ENCODE measurements at regions not wholly inside any gene's neighbourhood (a gene's known extent, or its start where the extent isn't known, plus 50 kb on each side); places are given as distances from the start of the nearest gene placed in this dataset.

DNA sequence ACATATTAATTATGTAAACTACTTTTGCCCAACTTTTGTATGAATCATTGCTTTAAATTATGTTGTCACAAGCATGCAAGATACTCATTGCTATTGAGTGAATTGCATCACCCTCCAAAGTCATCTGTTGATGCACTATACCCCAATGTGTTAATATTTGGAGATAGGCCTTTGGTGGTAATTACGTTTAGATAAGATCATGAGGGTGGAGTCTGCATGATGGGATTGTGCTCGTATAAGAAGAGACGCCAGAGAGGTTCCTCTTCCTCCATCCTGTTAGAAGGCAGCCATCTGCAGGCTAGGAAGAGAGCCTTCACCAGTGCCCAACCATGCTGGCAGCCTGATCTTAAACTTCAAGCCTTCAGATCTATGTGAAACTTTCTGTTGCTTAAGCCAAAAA, 95.3 kb upstream of the MAGI2 start:
- H3K36me3 ChIP-seq (ENCODE audit: control insufficient read depth, insufficient read depth, low read length): no peaks in the 10 kb centered on the region
- H3K9me3 ChIP-seq (ENCODE audit: control insufficient read depth in 2 of 2, low read length in 2 of 2): no peaks in the 10 kb centered on the region
- H3K4me1 ChIP-seq (ENCODE audit: control insufficient read depth, insufficient read depth, low read length, poor library complexity, severe bottlenecking): no peaks in the 10 kb centered on the region
- no peaks in the 10 kb centered on the region for H3K27me3 Mint-ChIP-seq
- no peaks in the 10 kb centered on the region for H3K27me3 ChIP-seq (ENCODE audit: control insufficient read depth, insufficient read depth, low read length)
- ATAC-seq (ENCODE audit: low read depth in 2 of 2) (no peak), DNase-seq (no peak)
- no peaks in the 10 kb centered on the region for H3K4me1 Mint-ChIP-seq
- no peak overlapping the region for H3K27ac ChIP-seq (ENCODE audit: insufficient read depth, low read length, poor library complexity, severe bottlenecking)
- no peaks in the 10 kb centered on the region for H3K36me3 Mint-ChIP-seq
- H3K4me3 Mint-ChIP-seq: no peak overlapping the region
- H3K27ac Mint-ChIP-seq: no peak overlapping the region
- no peak overlapping the region for H3K4me3 ChIP-seq (ENCODE audit: low read depth, low read length)
- H3K9me3 Mint-ChIP-seq: peaks cover 0 to 17% (median 1%) of the 10 kb centered on the region in 7 donors

DNA sequence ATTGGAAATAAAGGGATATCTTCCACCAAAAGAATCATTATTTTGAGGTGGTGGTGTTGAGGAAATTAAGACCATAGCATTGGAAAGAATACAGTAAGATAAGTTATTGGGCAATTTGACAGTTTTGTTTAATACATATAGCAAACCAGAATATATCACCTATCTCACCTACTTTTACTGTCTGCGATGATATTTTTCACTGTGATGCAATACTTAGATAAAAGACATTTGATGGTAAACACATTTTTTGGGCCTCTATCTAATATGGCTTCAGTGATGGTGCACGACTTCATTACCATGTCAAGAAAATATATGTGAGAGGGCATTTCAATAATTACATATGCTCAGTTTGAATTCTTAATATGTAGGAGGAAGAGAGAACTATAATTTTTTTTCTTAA, 93.7 kb upstream of the MAGI2 start:
- peaks cover 0 to 18% (median 2%) of the 10 kb centered on the region in 7 donors for H3K9me3 Mint-ChIP-seq
- no peak overlapping the region for H3K4me3 Mint-ChIP-seq
- Histone ChIP-seq H3K4me3 (ENCODE audit: low read depth, low read length) (no peak overlapping the region), H3K36me3 (ENCODE audit: control insufficient read depth, insufficient read depth, low read length) (no peaks in the 10 kb centered on the region), H3K27me3 (ENCODE audit: control insufficient read depth, insufficient read depth, low read length) (no peaks in the 10 kb centered on the region), H3K4me1 (ENCODE audit: control insufficient read depth, insufficient read depth, low read length, poor library complexity, severe bottlenecking) (no peaks in the 10 kb centered on the region), H3K9me3 (ENCODE audit: control insufficient read depth in 2 of 2, low read length in 2 of 2) (no peaks in the 10 kb centered on the region), H3K27ac (ENCODE audit: insufficient read depth, low read length, poor library complexity, severe bottlenecking) (no peak overlapping the region)
- no peaks in the 10 kb centered on the region for H3K36me3 Mint-ChIP-seq
- H3K27ac Mint-ChIP-seq: no peak overlapping the region
- DNase-seq: no peak
- no peaks in the 10 kb centered on the region for H3K27me3 Mint-ChIP-seq
- ATAC-seq (ENCODE audit: low read depth in 2 of 2): no peak
- no peaks in the 10 kb centered on the region for H3K4me1 Mint-ChIP-seq

DNA sequence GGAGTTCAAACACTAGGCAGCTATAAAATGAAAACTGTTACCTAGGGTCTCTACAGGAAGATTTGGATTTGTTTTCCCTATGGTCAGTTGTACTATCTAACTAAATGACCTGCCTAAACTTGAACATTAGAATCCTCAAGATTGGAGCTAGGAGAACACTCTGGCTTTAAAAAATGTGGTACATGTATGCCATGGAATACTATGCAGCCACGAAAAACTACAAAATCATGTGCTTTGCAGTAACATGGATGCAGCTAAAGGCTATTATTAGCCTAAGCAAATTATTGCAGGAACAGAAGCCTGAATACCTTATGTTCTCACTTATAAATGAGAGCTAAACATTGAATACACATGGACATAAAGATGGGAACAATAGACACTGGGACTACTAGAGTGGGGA, 87.1 kb upstream of the MAGI2 start:
- no peaks in the 10 kb centered on the region for H3K36me3 Mint-ChIP-seq
- no peak overlapping the region for H3K4me3 Mint-ChIP-seq
- H3K27me3 ChIP-seq (ENCODE audit: control insufficient read depth, insufficient read depth, low read length): no peaks in the 10 kb centered on the region
- H3K4me3 ChIP-seq (ENCODE audit: low read depth, low read length): no peak overlapping the region
- ATAC-seq (ENCODE audit: low read depth in 2 of 2) (no peak), DNase-seq (no peak)
- H3K4me1 Mint-ChIP-seq: no peaks in the 10 kb centered on the region
- H3K27ac Mint-ChIP-seq: no peak overlapping the region
- H3K9me3 ChIP-seq (ENCODE audit: control insufficient read depth in 2 of 2, low read length in 2 of 2): no peaks in the 10 kb centered on the region
- peaks cover 0 to 9% (median 4%) of the 10 kb centered on the region in 7 donors for H3K9me3 Mint-ChIP-seq
- no peaks in the 10 kb centered on the region for H3K36me3 ChIP-seq (ENCODE audit: control insufficient read depth, insufficient read depth, low read length)
- H3K4me1 ChIP-seq (ENCODE audit: control insufficient read depth, insufficient read depth, low read length, poor library complexity, severe bottlenecking): no peaks in the 10 kb centered on the region
- no peak overlapping the region for H3K27ac ChIP-seq (ENCODE audit: insufficient read depth, low read length, poor library complexity, severe bottlenecking)
- no peaks in the 10 kb centered on the region for H3K27me3 Mint-ChIP-seq

DNA sequence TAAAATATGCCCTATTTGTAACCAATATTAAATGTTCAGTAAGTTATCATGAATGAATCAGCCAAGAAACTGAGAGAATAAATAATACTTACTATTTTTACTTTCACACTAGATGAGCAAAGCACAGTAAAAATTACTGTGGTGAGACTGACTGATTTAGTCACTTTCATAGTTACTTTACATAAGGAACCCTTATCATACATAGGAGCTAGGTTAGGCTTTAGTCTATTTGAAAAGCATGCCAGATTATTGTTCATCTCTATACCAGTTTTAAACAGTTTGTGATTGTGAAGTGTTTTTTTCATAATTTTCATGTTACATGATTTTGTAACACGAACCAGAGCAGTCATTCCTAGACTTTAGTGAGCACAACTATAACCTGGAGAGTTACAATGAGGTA, 80.7 kb upstream of the MAGI2 start:
- Histone ChIP-seq H3K36me3 (ENCODE audit: control insufficient read depth, insufficient read depth, low read length) (no peaks in the 10 kb centered on the region), H3K27me3 (ENCODE audit: control insufficient read depth, insufficient read depth, low read length) (no peaks in the 10 kb centered on the region), H3K27ac (ENCODE audit: insufficient read depth, low read length, poor library complexity, severe bottlenecking) (no peak overlapping the region), H3K4me3 (ENCODE audit: low read depth, low read length) (no peak overlapping the region), H3K9me3 (ENCODE audit: control insufficient read depth in 2 of 2, low read length in 2 of 2) (no peaks in the 10 kb centered on the region), H3K4me1 (ENCODE audit: control insufficient read depth, insufficient read depth, low read length, poor library complexity, severe bottlenecking) (no peaks in the 10 kb centered on the region)
- peaks cover 0 to 4% (median 2%) of the 10 kb centered on the region in 7 donors for H3K9me3 Mint-ChIP-seq
- no peak overlapping the region for H3K4me3 Mint-ChIP-seq
- H3K27ac Mint-ChIP-seq: no peak overlapping the region
- H3K27me3 Mint-ChIP-seq: no peaks in the 10 kb centered on the region
- no peak for ATAC-seq (ENCODE audit: low read depth in 2 of 2)
- H3K36me3 Mint-ChIP-seq: no peaks in the 10 kb centered on the region
- no peak for DNase-seq
- H3K4me1 Mint-ChIP-seq: no peaks in the 10 kb centered on the region

DNA sequence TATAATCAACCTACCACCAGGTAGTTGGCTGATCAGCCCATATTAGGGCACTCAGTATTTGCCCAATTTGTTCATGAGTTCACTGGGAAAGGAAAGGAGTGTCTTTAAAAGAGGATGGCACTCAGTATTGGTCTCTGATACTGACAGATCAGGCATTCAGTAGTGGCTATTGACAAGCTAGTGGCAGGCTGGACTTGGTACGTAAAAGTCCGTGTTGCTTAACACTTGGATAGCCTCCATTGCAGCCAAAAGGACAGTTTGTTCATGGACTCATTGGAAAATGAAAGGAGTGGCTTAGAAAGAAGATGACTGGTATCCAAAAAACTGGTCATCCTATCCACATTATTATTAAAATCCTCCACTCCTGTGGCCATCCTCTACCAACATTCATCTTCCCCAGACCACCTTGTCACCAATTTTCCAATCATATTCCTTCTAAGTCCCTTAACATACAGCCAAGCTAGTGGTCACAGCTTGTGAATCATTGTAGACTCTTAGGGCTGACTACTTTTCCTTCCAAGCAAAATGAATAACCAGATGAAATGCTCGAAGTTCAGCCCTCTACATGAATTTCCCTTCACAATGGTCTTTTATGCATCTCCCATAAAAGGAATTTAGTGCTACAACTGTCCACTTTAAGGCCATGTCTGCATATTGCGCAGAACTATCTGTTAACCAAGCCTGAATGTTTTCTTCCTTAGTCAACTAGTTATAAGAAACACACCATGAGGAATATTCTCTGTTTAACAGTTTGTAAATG, 78.6 kb upstream of the MAGI2 start:
- H3K27ac Mint-ChIP-seq: no peak overlapping the region
- no peaks in the 10 kb centered on the region for H3K36me3 Mint-ChIP-seq
- DNase-seq: no peak

DNA sequence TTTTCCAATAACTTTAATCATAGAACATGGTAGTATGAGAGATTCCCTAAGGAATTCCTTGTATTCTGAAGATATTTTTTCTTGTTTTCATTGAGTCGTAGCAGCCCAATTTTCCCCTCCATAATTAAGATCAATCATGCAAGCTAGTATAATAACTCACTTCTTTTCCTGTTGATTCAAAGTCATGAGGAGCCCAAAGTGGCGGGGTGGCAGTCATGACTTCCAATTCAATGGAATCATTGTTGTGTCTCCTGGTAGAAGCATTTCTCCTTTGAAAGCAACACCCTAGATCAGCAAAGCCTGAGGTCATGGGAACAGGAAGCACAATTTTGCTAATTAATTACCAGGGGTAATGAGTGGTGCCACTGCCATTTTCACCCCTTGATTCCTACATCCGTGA, 77.6 kb upstream of the MAGI2 start:
- no peaks in the 10 kb centered on the region for H3K36me3 Mint-ChIP-seq
- Histone ChIP-seq H3K9me3 (ENCODE audit: control insufficient read depth in 2 of 2, low read length in 2 of 2) (no peaks in the 10 kb centered on the region), H3K4me1 (ENCODE audit: control insufficient read depth, insufficient read depth, low read length, poor library complexity, severe bottlenecking) (no peaks in the 10 kb centered on the region), H3K27ac (ENCODE audit: insufficient read depth, low read length, poor library complexity, severe bottlenecking) (no peak overlapping the region), H3K36me3 (ENCODE audit: control insufficient read depth, insufficient read depth, low read length) (no peaks in the 10 kb centered on the region), H3K4me3 (ENCODE audit: low read depth, low read length) (no peak overlapping the region), H3K27me3 (ENCODE audit: control insufficient read depth, insufficient read depth, low read length) (no peaks in the 10 kb centered on the region)
- H3K27me3 Mint-ChIP-seq: no peaks in the 10 kb centered on the region
- no peak overlapping the region for H3K27ac Mint-ChIP-seq
- no peak for DNase-seq
- ATAC-seq (ENCODE audit: low read depth in 2 of 2): no peak
- H3K9me3 Mint-ChIP-seq: peaks cover 0 to 9% (median 3%) of the 10 kb centered on the region in 7 donors
- no peak overlapping the region for H3K4me3 Mint-ChIP-seq
- H3K4me1 Mint-ChIP-seq: no peaks in the 10 kb centered on the region

More for the DNA sequence above, 78.6 kb upstream of the MAGI2 start:
- Histone ChIP-seq H3K27ac (ENCODE audit: insufficient read depth, low read length, poor library complexity, severe bottlenecking) (no peak overlapping the region), H3K4me3 (ENCODE audit: low read depth, low read length) (no peak overlapping the region), H3K4me1 (ENCODE audit: control insufficient read depth, insufficient read depth, low read length, poor library complexity, severe bottlenecking) (no peaks in the 10 kb centered on the region), H3K27me3 (ENCODE audit: control insufficient read depth, insufficient read depth, low read length) (no peaks in the 10 kb centered on the region), H3K36me3 (ENCODE audit: control insufficient read depth, insufficient read depth, low read length) (no peaks in the 10 kb centered on the region), H3K9me3 (ENCODE audit: control insufficient read depth in 2 of 2, low read length in 2 of 2) (no peaks in the 10 kb centered on the region)
- H3K4me1 Mint-ChIP-seq: no peaks in the 10 kb centered on the region
- no peaks in the 10 kb centered on the region for H3K27me3 Mint-ChIP-seq
- no peak overlapping the region for H3K4me3 Mint-ChIP-seq
- ATAC-seq (ENCODE audit: low read depth in 2 of 2): no peak
- peaks cover 0 to 6% (median 3%) of the 10 kb centered on the region in 7 donors for H3K9me3 Mint-ChIP-seq

DNA sequence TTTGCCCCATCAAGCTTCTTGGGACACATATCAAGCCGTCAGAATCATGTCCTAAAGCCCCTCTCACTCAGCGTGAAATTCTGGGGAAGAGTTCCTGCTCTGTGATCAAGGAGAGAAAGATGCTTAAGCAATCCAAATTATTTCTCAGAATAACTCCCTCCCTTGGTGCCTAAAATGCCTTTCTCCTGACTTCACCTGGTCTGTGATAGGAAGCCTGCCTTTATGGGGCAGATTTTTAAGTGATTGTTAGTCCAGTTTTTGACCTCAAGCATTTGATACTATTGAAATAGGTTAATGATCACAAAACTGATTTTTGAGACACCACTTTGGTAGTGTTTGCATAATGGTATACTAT, 76.4 kb upstream of the MAGI2 start:
- ATAC-seq (ENCODE audit: low read depth in 2 of 2) (no peak), DNase-seq (no peak)
- no peaks in the 10 kb centered on the region for H3K4me1 ChIP-seq (ENCODE audit: control insufficient read depth, insufficient read depth, low read length, poor library complexity, severe bottlenecking)
- Mint-ChIP-seq H3K4me1 (no peaks in the 10 kb centered on the region), H3K4me3 (no peak overlapping the region), H3K36me3 (no peaks in the 10 kb centered on the region), H3K9me3 (peaks cover 0 to 9% (median 3%) of the 10 kb centered on the region in 7 donors), H3K27me3 (no peaks in the 10 kb centered on the region), H3K27ac (no peak overlapping the region)
- H3K36me3 ChIP-seq (ENCODE audit: control insufficient read depth, insufficient read depth, low read length): no peaks in the 10 kb centered on the region
- H3K27ac ChIP-seq (ENCODE audit: insufficient read depth, low read length, poor library complexity, severe bottlenecking): no peak overlapping the region
- no peaks in the 10 kb centered on the region for H3K27me3 ChIP-seq (ENCODE audit: control insufficient read depth, insufficient read depth, low read length)
- H3K9me3 ChIP-seq (ENCODE audit: control insufficient read depth in 2 of 2, low read length in 2 of 2): no peaks in the 10 kb centered on the region
- no peak overlapping the region for H3K4me3 ChIP-seq (ENCODE audit: low read depth, low read length)

DNA sequence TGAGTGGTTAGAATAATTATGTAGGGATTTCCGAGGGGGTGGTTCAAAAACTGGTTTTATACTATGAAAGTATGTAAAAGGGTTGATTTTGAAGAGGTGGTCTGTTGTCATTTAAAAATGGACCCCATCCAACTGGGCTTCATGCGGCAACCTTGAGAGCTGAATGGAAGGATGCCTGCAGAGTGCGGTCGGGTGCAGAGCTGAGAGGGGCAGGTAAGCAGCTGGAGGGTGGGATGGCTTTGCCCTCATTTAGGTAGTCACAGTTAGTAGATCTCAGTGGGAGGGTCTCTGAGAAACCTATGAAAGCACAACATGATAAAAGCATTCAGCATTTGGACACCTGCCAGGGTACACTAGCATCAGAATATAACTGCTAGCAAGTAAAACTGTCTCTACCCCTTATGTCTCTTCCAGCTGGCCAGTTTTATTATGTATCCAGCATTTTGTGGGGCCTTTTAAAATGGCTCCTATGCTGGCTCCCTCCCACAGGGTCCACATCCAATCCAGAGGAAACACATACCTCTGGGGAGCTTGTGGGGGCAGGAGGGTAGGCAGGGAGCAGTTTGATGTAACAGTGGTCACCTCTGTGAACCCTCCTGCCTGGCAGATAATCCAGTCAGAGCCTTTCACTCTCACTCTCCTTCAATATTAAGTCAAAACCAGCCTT, 75.9 kb upstream of the MAGI2 start:
- H3K27me3 ChIP-seq (ENCODE audit: control insufficient read depth, insufficient read depth, low read length): no peaks in the 10 kb centered on the region
- Mint-ChIP-seq H3K27ac (no peak overlapping the region), H3K27me3 (no peaks in the 10 kb centered on the region), H3K9me3 (peaks cover 0 to 9% (median 3%) of the 10 kb centered on the region in 7 donors), H3K4me1 (no peaks in the 10 kb centered on the region), H3K36me3 (no peaks in the 10 kb centered on the region), H3K4me3 (no peak overlapping the region)
- no peak for DNase-seq
- H3K9me3 ChIP-seq (ENCODE audit: control insufficient read depth in 2 of 2, low read length in 2 of 2): no peaks in the 10 kb centered on the region
- H3K27ac ChIP-seq (ENCODE audit: insufficient read depth, low read length, poor library complexity, severe bottlenecking): no peak overlapping the region
- H3K4me3 ChIP-seq (ENCODE audit: low read depth, low read length): no peak overlapping the region
- H3K36me3 ChIP-seq (ENCODE audit: control insufficient read depth, insufficient read depth, low read length): no peaks in the 10 kb centered on the region
- ATAC-seq (ENCODE audit: low read depth in 2 of 2): no peak
- no peaks in the 10 kb centered on the region for H3K4me1 ChIP-seq (ENCODE audit: control insufficient read depth, insufficient read depth, low read length, poor library complexity, severe bottlenecking)
